Activated CD8-positive, alpha-beta memory T cell treated with anti-CD3 and anti-CD28 coated beads for 24 hours (primary cell): ENCODE measurements at regions not wholly inside any gene's neighbourhood (a gene's known extent, or its start where the extent isn't known, plus 50 kb on each side); places are given as distances from the start of the nearest gene placed in this dataset.
"Not testable (repeated sequence)": the region's sequence is repeated elsewhere in the genome, so short reads cannot be mapped to it uniquely, and the experiment has no call there.

Experiments used
- DNase-seq: peaks from one replicate; pipeline ENCODE4 v3.0.0-alpha.2; 2020

- DNase-seq: no peak
Measured at GRCh38 chr4:177809791-177810190, 367.6 kb upstream of the AGA start.

GRCh38 chr4:177810220-177810619 lies 368.0 kb upstream of the AGA start:
- no peak for DNase-seq

- not testable (repeated sequence) for DNase-seq
Measured at GRCh38 chr4:177818392-177818791, 376.2 kb upstream of the AGA start.

- no peak for DNase-seq
Measured at GRCh38 chr4:177826973-177827372, 384.7 kb upstream of the AGA start.

- DNase-seq: no peak
Measured at GRCh38 chr4:177841258-177841657, 399.0 kb upstream of the AGA start.

GRCh38 chr4:177853229-177853628 lies 411.0 kb upstream of the AGA start:
- DNase-seq: no peak

- no peak for DNase-seq
Measured at GRCh38 chr4:177855507-177856197, 413.4 kb upstream of the AGA start.

GRCh38 chr4:177860171-177860570 lies 417.9 kb upstream of the AGA start:
- DNase-seq: no peak

- DNase-seq: no peak
Measured at GRCh38 chr4:177861551-177862094, 419.4 kb upstream of the AGA start.

- no peak for DNase-seq
Measured at GRCh38 chr4:177862541-177863176, 420.4 kb upstream of the AGA start.

- DNase-seq: no peak
Measured at GRCh38 chr4:177879851-177880250, 437.6 kb upstream of the AGA start.

GRCh38 chr4:177895136-177895535 lies 452.9 kb upstream of the AGA start:
- no peak for DNase-seq

GRCh38 chr4:177901786-177902185 lies 459.5 kb upstream of the AGA start:
- no peak for DNase-seq

- no peak for DNase-seq
Measured at GRCh38 chr4:177902386-177902785, 460.1 kb upstream of the AGA start.

GRCh38 chr4:177907736-177908424 lies 465.6 kb upstream of the AGA start:
- no peak for DNase-seq

GRCh38 chr4:177921715-177922114 lies 479.5 kb upstream of the AGA start:
- DNase-seq: no peak

GRCh38 chr4:177923888-177924287 lies 481.7 kb upstream of the AGA start:
- DNase-seq: no peak

GRCh38 chr4:177937041-177937440 lies 494.8 kb upstream of the AGA start:
- DNase-seq: no peak

- DNase-seq: no peak
Measured at GRCh38 chr4:177938226-177938625, 496.0 kb upstream of the AGA start.

GRCh38 chr4:177945268-177945667 lies 503.0 kb upstream of the AGA start:
- no peak for DNase-seq

GRCh38 chr4:177947607-177948006 lies 505.4 kb upstream of the AGA start:
- DNase-seq: no peak

- no peak for DNase-seq
Measured at GRCh38 chr4:177948853-177949252, 506.6 kb upstream of the AGA start.

- no peak for DNase-seq
Measured at GRCh38 chr4:177951026-177951425, 508.8 kb upstream of the AGA start.

- no peak for DNase-seq
Measured at GRCh38 chr4:177952723-177953122, 510.5 kb upstream of the AGA start.
